RWPE1 (cell line): ENCODE measurements at regions not wholly inside any gene's neighbourhood (a gene's known extent, or its start where the extent isn't known, plus 50 kb on each side); places are given as distances from the start of the nearest gene placed in this dataset.

Experiments used
- CTCF ChIA-PET: fragments of 350-600 bp; sonication (Branson Sonifier 250); formaldehyde crosslinking; extraction: SDS; loops from one replicate; lab custom pipeline; 2021; lab: Yijun Ruan, JAX
- POLR2A ChIA-PET: fragments of 400-600 bp; formaldehyde crosslinking; extraction: SDS; loops from one replicate; lab custom pipeline; 2020; ENCODE audit warnings: antibody characterized with exemption; ENCODE audit not compliant: low non-redundant PET; lab: Yijun Ruan, JAX
- DNase-seq: peaks from one replicate; pipeline ENCODE4 v3.0.0; 2012; ENCODE audit warnings: low spot score
- H3K27ac ChIP-seq: fragments of 450-650 bp; 2 replicates; pipeline ENCODE4 v1.5.1; 2017
- TF ChIP-seq, protein P1 (sequence below): fragments of 450-650 bp; conservative IDR thresholded peaks from 2 replicates; pipeline ENCODE4 v1.5.1; 2017; ENCODE audit warnings: low read depth, mild to moderate bottlenecking

DNA sequence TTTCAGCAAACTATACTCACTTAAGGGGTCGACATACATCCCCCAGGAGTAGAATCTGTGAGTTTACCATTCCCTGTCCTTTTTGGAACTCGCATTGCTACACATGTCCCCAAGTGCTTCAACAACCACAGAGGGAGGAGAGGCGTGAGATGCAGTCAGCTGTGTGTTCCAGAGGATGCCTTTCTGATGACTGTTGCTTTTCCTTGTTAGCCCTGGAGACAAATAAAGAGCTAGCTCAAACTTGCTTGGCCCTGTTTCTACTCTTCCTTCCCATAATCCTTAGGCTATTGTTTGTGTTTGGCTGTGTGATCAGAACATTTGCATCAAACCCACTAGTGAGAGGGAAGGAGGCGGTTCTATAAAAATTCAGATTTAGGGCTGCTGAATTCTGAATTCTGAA is 264.0 kb downstream of the ENGASE start:
- peak; percentile 74 for DNase-seq
- CTCF ChIA-PET: interaction anchor here (0.9 kb wide), 1 partner anchor 53 kb away, joined by 3 read pairs; no protein-coding TSS in a partner anchor
- TF ChIP-seq, protein P1, sequence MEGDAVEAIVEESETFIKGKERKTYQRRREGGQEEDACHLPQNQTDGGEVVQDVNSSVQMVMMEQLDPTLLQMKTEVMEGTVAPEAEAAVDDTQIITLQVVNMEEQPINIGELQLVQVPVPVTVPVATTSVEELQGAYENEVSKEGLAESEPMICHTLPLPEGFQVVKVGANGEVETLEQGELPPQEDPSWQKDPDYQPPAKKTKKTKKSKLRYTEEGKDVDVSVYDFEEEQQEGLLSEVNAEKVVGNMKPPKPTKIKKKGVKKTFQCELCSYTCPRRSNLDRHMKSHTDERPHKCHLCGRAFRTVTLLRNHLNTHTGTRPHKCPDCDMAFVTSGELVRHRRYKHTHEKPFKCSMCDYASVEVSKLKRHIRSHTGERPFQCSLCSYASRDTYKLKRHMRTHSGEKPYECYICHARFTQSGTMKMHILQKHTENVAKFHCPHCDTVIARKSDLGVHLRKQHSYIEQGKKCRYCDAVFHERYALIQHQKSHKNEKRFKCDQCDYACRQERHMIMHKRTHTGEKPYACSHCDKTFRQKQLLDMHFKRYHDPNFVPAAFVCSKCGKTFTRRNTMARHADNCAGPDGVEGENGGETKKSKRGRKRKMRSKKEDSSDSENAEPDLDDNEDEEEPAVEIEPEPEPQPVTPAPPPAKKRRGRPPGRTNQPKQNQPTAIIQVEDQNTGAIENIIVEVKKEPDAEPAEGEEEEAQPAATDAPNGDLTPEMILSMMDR: no peak

GRCh38 chr17:79338152-79338551 is 263.5 kb downstream of the ENGASE start:
- H3K27ac ChIP-seq: no peak overlapping the region
- POLR2A ChIA-PET: no interaction called here
- peak; percentile 24 for DNase-seq
- TF ChIP-seq, protein P1: no peak
- CTCF ChIA-PET: interaction anchor here (0.9 kb wide), 1 partner anchor 54 kb away, joined by 3 read pairs; no protein-coding TSS in a partner anchor

More for the DNA sequence above, 264.0 kb downstream of the ENGASE start:
- POLR2A ChIA-PET: no interaction called here
- no peak overlapping the region for H3K27ac ChIP-seq

GRCh38 chr17:79337053-79337452 is 262.4 kb downstream of the ENGASE start:
- no peak for DNase-seq
- POLR2A ChIA-PET: no interaction called here
- H3K27ac ChIP-seq: no peak overlapping the region
- CTCF ChIA-PET: interaction anchor here (0.7 kb wide), 1 partner anchor 25 kb away, joined by 3 read pairs; no protein-coding TSS in a partner anchor
- TF ChIP-seq, protein P1: no peak

DNA sequence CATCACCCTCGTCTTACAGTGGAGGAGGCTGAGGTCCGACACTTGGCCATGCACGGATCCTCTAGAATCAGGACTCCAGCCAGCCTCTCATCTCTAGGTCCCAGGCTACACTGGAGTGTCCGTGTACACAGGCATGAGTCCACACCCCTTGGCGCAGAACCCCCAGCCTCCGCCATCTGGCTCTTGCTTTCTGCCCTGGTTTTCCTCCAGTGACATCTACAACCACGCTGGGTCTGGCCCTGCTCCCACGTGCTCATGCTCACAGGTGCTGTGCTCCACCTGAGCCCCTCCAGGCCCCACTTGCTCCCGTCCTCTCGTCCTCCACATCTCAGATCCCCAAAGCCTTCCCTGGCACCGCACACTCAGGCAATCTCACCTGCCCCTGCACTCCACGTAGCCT is 260.8 kb downstream of the ENGASE start:
- ChIA-PET CTCF (no interaction called here), POLR2A (no interaction called here)
- no peak overlapping the region for H3K27ac ChIP-seq
- TF ChIP-seq, protein P1: no peak
- no peak for DNase-seq

DNA sequence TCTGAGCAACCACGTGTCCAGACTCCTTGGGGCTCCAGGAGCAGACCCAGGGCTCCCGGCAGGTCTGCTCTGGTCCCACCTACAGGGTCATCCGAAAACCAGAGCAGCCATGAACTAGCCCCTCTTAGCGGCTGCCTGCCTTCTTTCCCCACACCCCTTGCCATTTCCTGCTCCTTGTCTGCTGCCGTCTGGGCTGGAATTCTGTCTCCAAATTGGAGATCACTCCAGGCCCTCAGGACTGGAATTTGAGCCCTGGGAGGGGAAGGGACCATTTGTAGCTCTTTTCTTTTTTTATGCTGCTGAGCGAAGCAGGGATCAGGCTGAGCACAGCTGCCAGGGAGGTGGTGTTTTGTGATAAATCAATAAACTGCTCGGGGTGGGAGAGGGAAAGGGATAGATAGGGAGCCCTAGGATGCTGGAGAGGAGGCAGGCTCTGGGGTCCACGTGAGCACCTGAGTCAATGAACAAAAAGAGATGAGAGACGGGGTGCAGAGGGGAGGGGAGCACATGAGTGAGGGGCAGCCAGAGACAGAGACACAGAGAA is 257.5 kb downstream of the ENGASE start:
- no peak for DNase-seq
- TF ChIP-seq, protein P1: no peak
- POLR2A ChIA-PET: no interaction called here
- CTCF ChIA-PET: interaction anchor here (0.6 to 0.7 kb wide), 2 partner anchors 62 to 1313 kb away, joined by 3 read pairs; no protein-coding TSS in a partner anchor
- no peak overlapping the region for H3K27ac ChIP-seq

DNA sequence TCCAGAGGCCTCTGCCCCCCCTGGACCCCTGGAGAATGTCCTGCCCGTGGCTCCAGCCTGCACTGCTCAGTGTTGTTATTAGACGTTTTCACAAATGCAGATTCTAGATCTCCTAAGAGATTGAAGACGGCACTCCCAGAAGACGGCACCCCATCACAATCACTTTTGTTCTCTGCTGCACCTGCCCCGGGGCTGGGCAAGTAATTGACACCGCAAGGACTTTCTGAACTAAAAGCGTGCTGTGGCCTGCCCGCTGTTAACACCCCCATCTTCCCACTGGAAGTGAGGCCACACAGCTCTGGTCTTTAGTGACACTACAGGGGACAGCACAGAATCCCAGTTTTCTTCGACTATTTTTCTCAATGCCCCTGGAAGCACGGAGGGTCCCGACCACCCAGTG is 256.9 kb downstream of the ENGASE start:
- H3K27ac ChIP-seq: no peak overlapping the region
- TF ChIP-seq, protein P1: no peak
- ChIA-PET POLR2A (no interaction called here), CTCF (interaction anchor here (0.6 kb wide), 2 partner anchors 89 to 1312 kb away, joined by 3 read pairs; no protein-coding TSS in a partner anchor)
- peak; percentile 20 for DNase-seq
